ENCODE measurements at regions not wholly inside any gene's neighbourhood (a gene's known extent, or its start where the extent isn't known, plus 50 kb on each side); places are given as distances from the start of the nearest gene placed in this dataset.

DNA sequence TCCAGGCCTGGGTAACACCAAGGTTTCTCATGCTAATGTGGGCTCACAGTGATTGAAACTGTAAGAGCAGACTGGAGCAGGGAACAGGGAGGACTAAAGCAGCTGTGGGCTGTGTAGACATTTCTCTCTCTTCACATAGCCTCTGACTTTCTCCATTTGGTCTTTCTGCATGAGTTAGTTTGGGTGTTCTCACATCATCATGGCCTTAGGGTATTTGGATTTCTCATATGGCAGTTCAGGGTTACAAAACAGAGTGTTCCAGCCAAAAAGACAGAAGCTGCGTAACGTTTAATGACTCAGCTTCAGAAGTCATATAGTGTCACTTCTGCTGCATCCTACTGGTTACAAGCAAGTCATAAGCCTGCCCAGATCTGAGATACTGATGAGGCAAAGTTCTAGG, 52.0 kb upstream of the OSBPL8 start:
- H3K36me3 ChIP-seq: no peaks in the 10 kb centered on the region
- H3K4me1 ChIP-seq: peaks cover 16% of the 10 kb centered on the region
- no peak overlapping the region for H3K4me3 ChIP-seq
- no peak for TF ChIP-seq POLR2AphosphoS5 (IDR thresholded peaks at IDR 0.05)
- TF ChIP-seq, protein P1, sequence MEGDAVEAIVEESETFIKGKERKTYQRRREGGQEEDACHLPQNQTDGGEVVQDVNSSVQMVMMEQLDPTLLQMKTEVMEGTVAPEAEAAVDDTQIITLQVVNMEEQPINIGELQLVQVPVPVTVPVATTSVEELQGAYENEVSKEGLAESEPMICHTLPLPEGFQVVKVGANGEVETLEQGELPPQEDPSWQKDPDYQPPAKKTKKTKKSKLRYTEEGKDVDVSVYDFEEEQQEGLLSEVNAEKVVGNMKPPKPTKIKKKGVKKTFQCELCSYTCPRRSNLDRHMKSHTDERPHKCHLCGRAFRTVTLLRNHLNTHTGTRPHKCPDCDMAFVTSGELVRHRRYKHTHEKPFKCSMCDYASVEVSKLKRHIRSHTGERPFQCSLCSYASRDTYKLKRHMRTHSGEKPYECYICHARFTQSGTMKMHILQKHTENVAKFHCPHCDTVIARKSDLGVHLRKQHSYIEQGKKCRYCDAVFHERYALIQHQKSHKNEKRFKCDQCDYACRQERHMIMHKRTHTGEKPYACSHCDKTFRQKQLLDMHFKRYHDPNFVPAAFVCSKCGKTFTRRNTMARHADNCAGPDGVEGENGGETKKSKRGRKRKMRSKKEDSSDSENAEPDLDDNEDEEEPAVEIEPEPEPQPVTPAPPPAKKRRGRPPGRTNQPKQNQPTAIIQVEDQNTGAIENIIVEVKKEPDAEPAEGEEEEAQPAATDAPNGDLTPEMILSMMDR (IDR thresholded peaks at IDR 0.05): no peak
- no peak for TF ChIP-seq POLR2A (IDR thresholded peaks at IDR 0.05)
- no peak for TF ChIP-seq EP300 (IDR thresholded peaks at IDR 0.05)
- no peak for DNase-seq (ENCODE audit: low spot score in 2 of 2)
- H3K27me3 ChIP-seq: no peaks in the 10 kb centered on the region
- no peak overlapping the region for H3K27ac ChIP-seq
- no peaks in the 10 kb centered on the region for H3K9me3 ChIP-seq
- 23% methylated on average over 2 of the region's 2 CpGs for WGBS

DNA sequence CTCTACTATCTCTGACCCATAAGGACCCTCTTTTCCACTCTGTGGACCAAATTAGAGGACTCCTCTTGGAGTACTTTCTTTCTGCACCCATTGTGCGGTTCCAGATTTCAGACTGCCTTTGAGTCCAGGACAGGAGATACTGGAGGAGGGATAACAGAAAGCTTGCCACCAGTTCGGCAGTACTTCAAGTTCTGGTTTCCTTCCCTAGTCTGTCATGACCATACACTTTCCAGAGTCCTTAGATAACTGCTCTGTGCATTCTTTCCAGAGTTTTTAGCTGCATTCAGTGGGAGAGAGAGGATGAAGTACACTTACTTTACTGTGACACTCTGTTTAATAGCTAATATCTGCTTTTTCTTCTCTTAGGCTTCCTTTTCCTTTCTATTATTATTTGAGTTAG, 54.8 kb upstream of the OSBPL8 start:
- WGBS: 81% methylated on average over 2 of the region's 2 CpGs

DNA sequence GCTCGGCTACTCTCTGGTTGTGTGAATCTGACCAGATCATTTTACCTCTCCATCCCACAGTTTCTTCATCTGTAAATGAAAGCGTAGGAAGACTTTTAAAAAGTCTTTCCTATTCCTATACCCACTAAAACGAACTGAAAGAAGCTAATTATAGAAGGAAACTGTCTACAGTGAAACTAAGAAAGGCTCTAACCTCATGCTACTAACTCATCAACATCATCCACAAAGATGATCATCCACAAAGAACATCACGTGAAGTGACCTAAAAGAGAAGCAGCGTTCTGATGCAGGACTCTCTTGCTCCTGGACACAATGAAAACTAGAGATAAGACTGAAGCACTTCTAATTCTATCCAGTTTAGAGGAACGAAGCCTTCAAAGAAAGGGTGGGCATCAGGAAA, 58.5 kb upstream of the OSBPL8 start:
- WGBS: 75% methylated on average over 6 of the region's 6 CpGs
- peaks cover 3% of the 10 kb centered on the region for H3K4me1 ChIP-seq
- H3K4me3 ChIP-seq: no peak overlapping the region
- H3K9me3 ChIP-seq: no peaks in the 10 kb centered on the region
- no peak for TF ChIP-seq POLR2AphosphoS5 (IDR thresholded peaks at IDR 0.05)
- no peak for TF ChIP-seq EP300 (IDR thresholded peaks at IDR 0.05)
- TF ChIP-seq, protein P1 (IDR thresholded peaks at IDR 0.05): no peak
- TF ChIP-seq POLR2A (IDR thresholded peaks at IDR 0.05): no peak
- no peak overlapping the region for H3K27ac ChIP-seq
- no peak for DNase-seq (ENCODE audit: low spot score in 2 of 2)
- no peaks in the 10 kb centered on the region for H3K36me3 ChIP-seq
- no peaks in the 10 kb centered on the region for H3K27me3 ChIP-seq

More for the DNA sequence above, 54.8 kb upstream of the OSBPL8 start:
- Histone ChIP-seq H3K36me3 (no peaks in the 10 kb centered on the region), H3K4me3 (no peak overlapping the region), H3K9me3 (no peaks in the 10 kb centered on the region), H3K27ac (no peak overlapping the region), H3K4me1 (peaks cover 16% of the 10 kb centered on the region), H3K27me3 (no peaks in the 10 kb centered on the region)
- no peak for DNase-seq (ENCODE audit: low spot score in 2 of 2)
- TF ChIP-seq POLR2A (IDR thresholded peaks at IDR 0.05): no peak

DNA sequence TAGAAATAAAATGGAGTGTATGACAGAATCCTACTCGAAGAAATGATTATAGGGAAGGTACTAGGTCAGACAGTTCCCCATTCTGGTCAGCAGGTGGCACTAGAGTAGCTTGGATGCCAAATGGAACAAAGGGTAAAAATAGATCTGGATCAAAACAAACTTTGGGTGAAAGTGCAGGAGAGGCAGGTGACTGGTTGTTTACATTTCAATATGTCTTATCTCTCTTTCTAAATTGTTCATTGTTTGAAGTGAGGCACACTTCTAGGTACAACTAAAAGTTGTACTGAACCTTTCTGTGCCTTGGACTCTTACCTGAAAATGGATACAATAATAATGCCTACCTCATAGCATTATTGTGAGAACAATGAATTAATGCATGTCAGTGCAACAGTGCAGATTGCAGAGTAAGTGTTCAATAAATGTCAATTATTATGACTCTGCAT, 62.0 kb upstream of the OSBPL8 start:
- no peak overlapping the region for H3K4me3 ChIP-seq
- H3K4me1 ChIP-seq: peaks cover 3% of the 10 kb centered on the region
- DNase-seq (ENCODE audit: low spot score in 2 of 2): peak in 1 of 2 donors; percentile 77
- H3K36me3 ChIP-seq: no peaks in the 10 kb centered on the region
- no peaks in the 10 kb centered on the region for H3K27me3 ChIP-seq
- TF ChIP-seq, protein P1 (IDR thresholded peaks at IDR 0.05): peak; percentile 82 to 96
- TF ChIP-seq POLR2AphosphoS5 (IDR thresholded peaks at IDR 0.05): no peak
- H3K27ac ChIP-seq: no peak overlapping the region
- WGBS: 4% methylated on average over 1 of the region's 1 CpG
- no peaks in the 10 kb centered on the region for H3K9me3 ChIP-seq

DNA sequence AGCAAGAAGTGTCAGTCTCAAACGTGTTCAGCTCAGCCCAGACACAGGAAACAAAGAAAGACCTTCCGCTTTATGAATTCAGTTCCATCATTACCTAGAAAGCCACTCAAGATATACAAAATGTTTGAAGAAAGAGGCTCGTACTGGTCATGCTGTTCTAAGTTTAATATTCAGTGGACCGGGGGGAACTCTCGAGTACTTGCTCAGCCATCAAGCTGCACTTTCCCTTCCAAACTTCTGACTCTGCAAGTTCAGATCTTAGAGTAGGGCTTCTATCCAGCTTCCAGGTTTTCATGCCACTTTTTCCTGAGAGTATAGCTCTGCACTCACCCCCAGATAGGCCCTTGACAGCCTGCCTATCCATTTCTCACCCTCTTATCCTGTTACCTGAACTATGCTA, 62.8 kb upstream of the OSBPL8 start:
- no peaks in the 10 kb centered on the region for H3K9me3 ChIP-seq
- no peak overlapping the region for H3K27ac ChIP-seq
- H3K36me3 ChIP-seq: no peaks in the 10 kb centered on the region
- peaks cover 3% of the 10 kb centered on the region for H3K4me1 ChIP-seq
- no peak for TF ChIP-seq EP300 (IDR thresholded peaks at IDR 0.05)
- TF ChIP-seq POLR2A (IDR thresholded peaks at IDR 0.05): no peak
- TF ChIP-seq POLR2AphosphoS5 (IDR thresholded peaks at IDR 0.05): no peak
- TF ChIP-seq, protein P1 (IDR thresholded peaks at IDR 0.05): no peak
- no peak overlapping the region for H3K4me3 ChIP-seq
- no peaks in the 10 kb centered on the region for H3K27me3 ChIP-seq
- WGBS: 74% methylated on average over 5 of the region's 5 CpGs
- DNase-seq (ENCODE audit: low spot score in 2 of 2): no peak

DNA sequence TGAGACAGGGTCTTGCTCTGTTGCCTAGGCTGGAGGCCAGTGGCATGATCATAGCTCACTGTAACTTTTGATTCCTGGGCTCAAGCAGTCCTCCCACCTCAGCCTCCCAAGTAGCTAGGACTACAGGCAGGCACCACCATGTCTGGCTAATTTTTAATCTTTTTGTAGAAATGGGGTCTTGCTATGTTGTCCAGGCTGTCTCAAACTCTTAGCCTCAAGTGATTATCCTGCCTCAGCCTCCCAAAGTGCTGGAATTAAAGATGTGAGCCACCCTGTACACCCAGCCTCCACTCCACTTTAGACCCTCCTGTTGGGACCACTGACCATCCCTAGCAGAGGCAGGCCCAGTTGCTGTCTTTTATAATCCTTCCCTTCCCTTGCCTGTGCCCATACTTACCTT, 63.3 kb upstream of the OSBPL8 start:
- H3K4me3 ChIP-seq: no peak overlapping the region

More for the DNA sequence above, 63.3 kb upstream of the OSBPL8 start:
- Histone ChIP-seq H3K36me3 (no peaks in the 10 kb centered on the region), H3K4me1 (peaks cover 3% of the 10 kb centered on the region), H3K27ac (no peak overlapping the region), H3K27me3 (no peaks in the 10 kb centered on the region), H3K9me3 (no peaks in the 10 kb centered on the region)
- no peak for DNase-seq (ENCODE audit: low spot score in 2 of 2)
- TF ChIP-seq POLR2A (IDR thresholded peaks at IDR 0.05): no peak
- TF ChIP-seq EP300 (IDR thresholded peaks at IDR 0.05): no peak
- no peak for TF ChIP-seq POLR2AphosphoS5 (IDR thresholded peaks at IDR 0.05)
- TF ChIP-seq, protein P1 (IDR thresholded peaks at IDR 0.05): no peak
